GM21360 (cell line): ENCODE measurements at regions not wholly inside any gene's neighbourhood (a gene's known extent, or its start where the extent isn't known, plus 50 kb on each side); places are given as distances from the start of the nearest gene placed in this dataset.

ENCODE experiments used
- ATAC-seq: cut with Tn5 transposase; IDR thresholded peaks from one replicate; pipeline ENCODE4 v1.9.1; 2021; ENCODE audit warnings: mild to moderate bottlenecking, moderate library complexity; ENCODE audit not compliant: unreplicated experiment

- no peak for ATAC-seq
Observed at GRCh38 chr13:78802912-78803311, 144.0 kb upstream of the OBI1 start.

GRCh38 chr13:78787190-78787589, 128.2 kb upstream of the OBI1 start:
- no peak for ATAC-seq

GRCh38 chr13:78786459-78786858, 127.5 kb upstream of the OBI1 start:
- ATAC-seq = no peak

- no peak for ATAC-seq
Observed at GRCh38 chr13:78785764-78786163, 126.8 kb upstream of the OBI1 start.

DNA sequence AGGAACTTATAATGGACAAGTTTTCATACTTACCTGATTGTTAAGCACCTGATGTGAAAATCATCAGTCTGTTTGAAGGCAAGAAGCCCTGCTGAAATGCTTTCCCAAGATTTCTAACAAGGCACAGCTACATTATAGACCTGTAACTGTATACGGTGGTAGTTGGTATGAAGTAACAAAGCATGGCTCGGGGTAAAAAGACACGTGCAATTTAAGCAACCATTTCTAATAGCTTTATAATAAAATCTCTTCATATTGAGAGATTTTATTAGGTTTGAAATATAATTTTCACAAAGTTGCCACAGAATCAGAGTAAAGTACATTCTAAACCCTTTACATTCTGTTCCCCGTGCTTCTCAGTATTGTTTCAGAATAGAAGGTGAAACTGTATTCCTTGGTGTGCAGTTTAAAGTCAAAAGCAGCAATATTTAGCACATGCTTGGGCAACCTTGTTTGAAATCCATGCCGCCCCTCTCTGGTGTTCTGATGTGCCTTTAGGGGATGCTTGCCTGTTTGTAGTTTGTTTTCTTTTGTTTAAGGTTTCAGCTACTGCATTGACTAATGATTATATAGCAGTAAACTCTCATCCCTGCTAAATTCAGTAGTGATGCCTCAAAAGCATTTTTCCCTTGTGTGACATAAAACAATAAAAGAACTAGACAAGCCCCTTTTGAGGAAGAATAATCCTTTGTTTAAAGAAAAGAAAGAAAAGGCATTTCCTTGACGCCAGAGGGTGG, 125.2 kb upstream of the OBI1 start:
- ATAC-seq = no peak

DNA sequence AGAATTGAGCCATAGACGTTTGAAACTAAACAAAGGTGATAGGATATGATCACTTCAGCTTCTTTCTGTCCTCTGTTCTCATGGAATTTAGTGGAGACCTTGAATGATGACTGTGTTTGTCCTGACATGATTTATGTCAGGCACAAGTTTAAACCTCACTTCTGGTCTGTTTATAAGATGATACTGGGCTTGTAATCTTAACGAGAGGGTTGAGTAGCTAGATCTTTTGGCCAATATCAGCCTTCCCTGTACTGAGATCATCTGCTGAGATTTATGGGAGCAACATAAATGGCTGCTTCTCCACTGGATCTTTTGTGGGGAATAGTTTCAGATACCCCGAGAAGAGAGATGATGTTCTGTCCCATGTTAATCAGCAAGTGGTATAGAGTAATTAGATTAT, 121.8 kb upstream of the OBI1 start:
- ATAC-seq = no peak

DNA sequence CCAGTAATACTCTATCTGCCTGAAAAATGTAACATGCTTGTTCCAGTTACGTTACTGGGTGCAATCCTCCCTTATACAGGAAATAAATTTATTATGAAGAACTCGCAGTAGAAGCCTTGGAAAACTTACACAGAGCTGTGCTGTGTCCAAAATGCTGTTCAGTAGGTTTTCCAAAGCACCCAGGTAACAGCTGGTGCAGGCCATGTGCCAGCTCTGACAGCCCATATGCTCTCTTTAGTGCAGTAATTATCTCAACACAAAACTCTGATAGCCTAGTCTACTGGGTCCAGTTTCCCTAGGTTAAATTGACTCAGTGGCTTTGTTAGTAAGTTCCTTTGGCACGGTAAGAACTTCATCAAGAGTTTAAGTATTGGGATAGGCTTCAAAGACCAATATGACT, 120.7 kb upstream of the OBI1 start:
- ATAC-seq = no peak

GRCh38 chr13:78777976-78778375, 119.0 kb upstream of the OBI1 start:
- ATAC-seq = no peak

GRCh38 chr13:78777396-78777795, 118.4 kb upstream of the OBI1 start:
- ATAC-seq = no peak

GRCh38 chr13:78772933-78773332, 114.0 kb upstream of the OBI1 start:
- no peak for ATAC-seq

DNA sequence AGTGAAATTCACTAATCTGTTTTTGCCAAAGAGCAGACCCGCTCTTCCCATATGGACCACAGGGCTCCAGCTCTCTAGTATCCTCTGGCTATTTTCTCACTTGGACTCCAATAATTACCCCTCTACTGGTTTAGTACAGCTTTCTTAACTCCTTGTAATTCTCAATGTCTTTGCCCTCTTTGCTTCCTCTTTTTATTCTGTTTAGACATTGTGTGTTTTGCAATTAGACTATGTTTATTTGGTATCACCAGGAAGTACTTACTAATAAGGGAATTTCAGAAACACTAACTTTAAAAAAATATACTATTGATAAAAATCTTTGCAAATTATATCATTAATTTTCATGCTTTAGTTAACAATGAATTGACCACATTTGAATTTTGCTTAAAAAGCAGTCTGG, 111.6 kb upstream of the OBI1 start:
- no peak for ATAC-seq

GRCh38 chr13:78768950-78769349, 110.0 kb upstream of the OBI1 start:
- ATAC-seq = no peak

DNA sequence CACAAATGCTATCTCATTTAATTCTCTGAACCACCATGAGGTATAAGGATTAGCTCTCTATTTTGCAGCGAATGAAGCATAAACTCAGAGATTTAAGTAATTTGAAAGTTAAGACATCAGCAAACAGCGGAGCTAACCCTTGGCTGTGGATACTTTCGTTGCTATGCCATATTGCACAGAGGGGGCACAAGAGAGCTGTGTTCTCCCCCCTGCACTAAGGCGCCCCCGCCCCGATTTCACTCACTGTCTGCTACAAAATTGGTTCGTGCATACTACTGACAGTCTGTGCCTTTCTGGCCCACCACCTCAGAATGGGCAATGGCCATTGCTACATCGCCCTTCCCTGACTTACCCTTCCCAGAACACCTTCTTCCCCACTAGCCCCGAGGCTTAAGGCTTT, 105.7 kb upstream of the OBI1 start:
- ATAC-seq = no peak

DNA sequence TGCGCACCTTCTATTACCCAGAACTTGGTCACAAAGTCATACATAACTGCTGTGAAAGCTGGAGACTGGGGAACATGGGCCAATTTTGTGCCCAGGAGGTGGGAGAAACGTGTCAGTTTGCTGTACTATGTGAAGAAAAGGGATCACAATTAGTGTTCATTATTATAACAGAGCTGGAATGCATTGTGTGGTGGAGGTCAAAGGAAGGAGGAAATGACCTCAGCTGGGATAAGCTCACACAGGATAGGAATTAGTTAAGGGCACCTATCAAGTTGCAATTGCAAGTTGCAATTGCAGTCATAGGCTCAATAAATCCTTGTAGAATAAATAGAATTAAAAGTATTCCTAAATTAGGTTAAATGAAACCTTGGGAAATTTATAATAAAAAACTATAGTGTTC, 103.9 kb upstream of the OBI1 start:
- ATAC-seq = no peak

- no peak for ATAC-seq
Observed at GRCh38 chr13:78759704-78760103, 100.7 kb upstream of the OBI1 start.

- ATAC-seq = no peak
Observed at GRCh38 chr13:78758549-78758948, 99.6 kb upstream of the OBI1 start.

DNA sequence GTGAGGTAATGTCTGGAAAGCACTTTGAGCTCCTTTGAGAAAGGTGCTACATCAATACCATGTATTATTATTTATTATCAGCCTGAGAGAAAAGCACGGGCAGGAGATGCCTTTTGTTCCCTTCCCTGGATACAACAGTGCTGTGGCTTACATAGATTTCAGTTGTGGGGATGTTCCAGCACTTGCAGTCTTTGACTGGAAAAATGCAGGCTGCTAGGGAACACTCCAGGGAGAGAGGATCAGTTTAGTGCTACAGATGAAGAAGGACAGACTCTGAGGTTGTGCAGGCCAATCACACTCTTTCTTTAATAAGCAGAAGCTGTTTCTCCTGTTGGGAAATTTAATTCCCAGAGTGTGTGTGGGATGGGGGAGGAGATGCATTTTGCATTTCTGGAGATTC, 94.5 kb upstream of the OBI1 start:
- no peak for ATAC-seq

DNA sequence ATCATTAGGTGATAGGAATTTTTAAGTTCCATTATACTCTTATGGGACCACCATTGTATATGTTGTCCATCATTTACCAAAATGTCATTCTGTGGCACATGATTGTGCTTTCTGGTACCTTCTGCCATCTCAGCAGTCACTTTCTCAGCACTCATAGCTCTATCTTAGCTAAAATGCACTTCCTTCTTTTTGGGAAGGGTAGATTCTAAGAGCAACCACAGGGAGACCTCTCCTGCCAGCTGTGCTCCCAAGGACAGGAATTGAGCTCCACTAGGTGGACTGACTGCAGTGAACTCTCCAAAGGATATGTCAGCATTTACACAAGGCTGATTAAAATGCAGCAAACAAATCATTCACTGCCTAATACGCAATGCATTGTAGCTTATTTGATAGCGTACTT, 91.8 kb upstream of the OBI1 start:
- no peak for ATAC-seq

GRCh38 chr13:78743973-78744372, 85.0 kb upstream of the OBI1 start:
- ATAC-seq = no peak

DNA sequence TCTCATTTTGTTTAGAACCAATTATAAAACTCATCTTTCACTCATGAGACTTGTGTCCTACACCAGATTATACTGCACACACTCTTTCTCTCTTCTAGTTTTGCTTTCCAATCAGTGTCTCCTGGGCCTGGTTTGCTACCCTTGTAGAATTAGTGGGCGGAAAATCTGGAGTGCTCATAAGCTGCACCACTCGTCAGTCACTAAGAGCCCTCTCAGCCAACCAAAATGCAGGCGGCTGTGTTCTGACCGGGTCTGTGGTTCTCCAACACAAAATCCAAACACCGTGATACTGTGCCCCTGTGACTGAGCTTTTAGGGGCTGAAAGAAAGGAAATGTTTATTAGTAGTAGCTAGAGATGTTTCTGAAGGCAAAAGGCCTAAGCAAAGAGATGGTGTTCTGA, 83.7 kb upstream of the OBI1 start:
- no peak for ATAC-seq

GRCh38 chr13:78736142-78736541, 77.2 kb upstream of the OBI1 start:
- ATAC-seq = no peak

DNA sequence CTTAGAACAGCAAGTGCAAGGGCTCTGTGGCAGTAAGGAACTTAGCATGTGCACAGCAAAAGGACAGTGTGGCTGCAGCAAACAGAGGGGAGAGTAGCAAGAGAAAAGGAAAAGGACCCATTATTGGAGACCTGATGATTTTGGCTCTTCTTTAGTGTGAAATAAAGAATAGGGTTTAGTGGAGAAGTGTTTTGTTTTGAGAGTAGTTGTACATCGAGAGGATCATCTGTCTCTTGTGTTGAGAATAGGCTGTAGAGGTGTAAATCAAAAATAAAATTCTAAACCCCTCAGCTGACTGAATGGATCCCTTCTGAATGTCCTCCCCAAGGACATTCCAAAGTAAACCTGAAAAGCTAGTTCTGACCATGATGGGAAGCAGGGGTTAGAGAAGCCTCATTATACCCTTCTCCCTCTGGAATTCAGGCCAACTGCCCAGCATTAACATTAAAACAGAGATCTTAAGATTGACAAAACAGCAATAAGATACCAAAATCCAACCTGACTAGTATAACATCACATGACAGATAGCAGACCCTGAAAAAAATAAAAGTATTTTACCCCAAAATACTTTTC, 73.6 kb upstream of the OBI1 start:
- no peak for ATAC-seq

DNA sequence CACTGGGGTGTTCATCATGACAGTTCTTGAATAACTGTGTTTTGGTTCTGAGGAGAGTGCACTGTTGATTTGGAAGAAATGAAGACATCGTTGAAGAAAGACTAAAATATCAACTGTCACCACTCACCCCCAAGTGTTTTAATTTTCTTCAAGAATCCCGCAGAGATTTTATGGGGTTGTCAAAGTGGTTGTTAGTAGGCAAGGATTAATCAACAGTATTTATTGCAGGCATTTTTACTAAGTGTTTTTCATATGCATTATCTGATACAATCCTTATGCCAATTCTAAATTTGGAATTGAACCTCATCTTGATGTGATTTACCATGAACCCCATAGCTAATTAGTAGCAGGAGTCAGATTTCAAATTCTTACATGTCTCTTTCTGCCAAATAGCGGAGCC, 63.7 kb upstream of the OBI1 start:
- ATAC-seq = no peak
